AG10803 (cell line): ENCODE measurements at regions not wholly inside any gene's neighbourhood (a gene's known extent, or its start where the extent isn't known, plus 50 kb on each side); places are given as distances from the start of the nearest gene placed in this dataset.

Experiments used
- DNase-seq: peaks from one replicate; pipeline ENCODE4 v3.0.0; 2010; ENCODE audit warnings: low read depth
- H3K4me3 ChIP-seq: 2 replicates; pipeline ENCODE4 v1.5.1; 2011; ENCODE audit warnings: mild to moderate bottlenecking, low read length, control low read depth
- TF ChIP-seq, protein P1 (sequence below): conservative IDR thresholded peaks from 2 replicates; pipeline ENCODE4 v1.5.1; 2011; ENCODE audit warnings: mild to moderate bottlenecking, low read length, control low read depth, inconsistent platforms

DNA sequence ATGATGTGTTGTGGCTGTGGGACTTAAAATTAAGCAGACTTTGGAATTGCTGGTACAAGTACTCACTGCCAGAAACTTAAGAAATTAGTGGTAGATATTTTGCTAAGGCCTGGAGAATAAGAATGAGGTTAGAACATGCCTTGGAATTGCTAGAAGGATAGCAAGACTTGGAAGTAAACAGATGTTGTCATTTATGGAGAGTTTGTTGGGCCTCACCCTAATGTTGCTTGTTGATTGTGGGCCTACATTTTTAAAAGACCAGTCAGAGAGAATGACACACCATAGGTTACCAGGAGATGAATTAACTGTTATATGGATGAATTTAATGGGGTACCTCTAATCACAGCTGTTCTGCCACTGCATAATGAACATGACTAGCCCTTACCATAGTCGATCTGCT, 120.1 kb upstream of the GAS1 start:
- no peak overlapping the region for H3K4me3 ChIP-seq
- peak; percentile 81 for DNase-seq
- TF ChIP-seq, protein P1, sequence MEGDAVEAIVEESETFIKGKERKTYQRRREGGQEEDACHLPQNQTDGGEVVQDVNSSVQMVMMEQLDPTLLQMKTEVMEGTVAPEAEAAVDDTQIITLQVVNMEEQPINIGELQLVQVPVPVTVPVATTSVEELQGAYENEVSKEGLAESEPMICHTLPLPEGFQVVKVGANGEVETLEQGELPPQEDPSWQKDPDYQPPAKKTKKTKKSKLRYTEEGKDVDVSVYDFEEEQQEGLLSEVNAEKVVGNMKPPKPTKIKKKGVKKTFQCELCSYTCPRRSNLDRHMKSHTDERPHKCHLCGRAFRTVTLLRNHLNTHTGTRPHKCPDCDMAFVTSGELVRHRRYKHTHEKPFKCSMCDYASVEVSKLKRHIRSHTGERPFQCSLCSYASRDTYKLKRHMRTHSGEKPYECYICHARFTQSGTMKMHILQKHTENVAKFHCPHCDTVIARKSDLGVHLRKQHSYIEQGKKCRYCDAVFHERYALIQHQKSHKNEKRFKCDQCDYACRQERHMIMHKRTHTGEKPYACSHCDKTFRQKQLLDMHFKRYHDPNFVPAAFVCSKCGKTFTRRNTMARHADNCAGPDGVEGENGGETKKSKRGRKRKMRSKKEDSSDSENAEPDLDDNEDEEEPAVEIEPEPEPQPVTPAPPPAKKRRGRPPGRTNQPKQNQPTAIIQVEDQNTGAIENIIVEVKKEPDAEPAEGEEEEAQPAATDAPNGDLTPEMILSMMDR: no peak

DNA sequence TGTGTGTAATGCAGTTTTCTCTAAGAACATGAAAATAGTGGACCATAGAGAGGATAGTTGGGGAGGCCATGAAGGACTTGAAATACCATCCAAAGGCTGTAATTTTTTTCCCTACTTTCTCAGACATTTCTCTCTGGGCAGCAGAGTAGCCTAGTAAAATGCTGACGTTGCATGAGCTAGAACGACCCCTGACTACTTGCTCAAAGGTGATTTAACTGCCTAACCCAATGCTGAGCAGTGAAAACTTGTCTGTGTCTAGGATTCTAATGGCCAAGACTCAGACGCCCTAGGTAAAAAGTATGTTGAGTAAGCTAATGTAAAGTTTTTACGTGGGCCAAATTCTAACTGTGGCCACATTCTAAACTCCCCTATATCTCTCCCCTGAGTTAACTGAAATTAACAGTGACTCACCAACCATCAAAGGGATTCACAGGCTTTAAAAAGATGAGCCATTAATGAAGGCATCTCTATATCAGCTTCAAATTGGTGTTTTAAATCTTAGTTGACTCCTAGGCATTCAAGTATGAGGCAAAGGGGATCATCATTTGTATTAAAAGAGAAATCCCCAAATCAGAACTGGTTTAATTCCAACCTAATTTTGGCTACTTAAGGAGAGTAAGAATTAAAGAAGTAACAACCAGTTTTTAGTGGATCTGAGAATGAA, 121.0 kb upstream of the GAS1 start:
- H3K4me3 ChIP-seq: no peak overlapping the region
- no peak for DNase-seq
- TF ChIP-seq, protein P1: no peak

DNA sequence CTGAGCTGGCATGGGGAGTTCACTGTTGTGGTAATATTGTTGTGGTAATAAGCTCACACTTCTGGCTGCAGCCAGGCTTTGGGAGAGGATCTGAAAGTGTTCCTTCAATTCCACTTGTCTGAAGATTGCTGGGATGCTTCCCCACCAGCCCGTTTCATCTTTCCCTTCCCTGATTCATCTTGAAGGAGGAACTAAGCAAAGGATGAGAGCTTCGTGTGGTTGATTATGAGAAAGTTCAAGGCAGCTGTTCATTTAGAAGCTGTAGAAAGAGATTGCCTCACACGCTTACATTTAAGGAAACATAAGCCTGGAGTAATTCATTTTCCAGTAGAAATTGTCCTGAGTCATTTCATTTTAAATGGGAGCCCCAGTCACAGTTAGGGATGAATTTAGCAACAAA, 122.4 kb upstream of the GAS1 start:
- H3K4me3 ChIP-seq: no peak overlapping the region
- DNase-seq: peak; percentile 82
- TF ChIP-seq, protein P1: no peak

DNA sequence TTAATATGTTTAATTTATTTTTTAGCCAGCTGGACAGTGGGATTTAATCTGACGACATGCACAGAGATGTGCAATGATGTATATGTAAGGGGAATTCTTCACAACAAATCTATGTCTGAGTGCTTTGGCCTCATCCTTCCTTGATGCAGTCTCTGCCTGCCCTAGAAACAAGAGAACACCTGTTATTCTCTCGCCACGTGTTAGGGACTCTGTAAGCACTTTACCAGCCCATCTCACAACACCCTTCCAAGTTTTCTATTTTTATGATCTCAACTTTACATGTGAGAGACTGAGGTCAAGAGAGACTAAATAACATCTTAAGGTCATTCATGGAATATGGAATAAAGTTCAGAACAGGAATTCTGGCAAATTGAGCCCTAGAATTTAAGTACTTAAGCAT, 123.0 kb upstream of the GAS1 start:
- DNase-seq: no peak
- TF ChIP-seq, protein P1: no peak
- H3K4me3 ChIP-seq: no peak overlapping the region

DNA sequence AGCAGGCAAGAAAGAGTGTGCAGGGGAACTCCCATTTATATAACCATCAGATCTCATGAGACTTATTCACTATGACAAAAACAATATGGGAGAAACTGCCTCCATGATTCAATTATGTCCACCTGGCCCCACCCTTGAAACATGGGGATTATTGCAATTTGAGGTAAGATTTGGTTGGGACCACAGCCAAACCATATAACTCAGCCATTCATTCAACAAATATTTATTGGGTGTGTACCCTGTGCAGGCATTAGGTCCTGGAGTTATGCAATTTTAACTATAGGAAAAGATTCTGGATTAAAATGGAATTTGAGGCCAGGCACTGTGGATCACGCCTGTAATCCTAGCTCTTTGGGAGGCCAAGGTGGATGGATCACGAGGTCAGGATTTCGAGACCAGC, 124.2 kb upstream of the GAS1 start:
- H3K4me3 ChIP-seq: no peak overlapping the region
- TF ChIP-seq, protein P1: no peak
- peak; percentile 6 for DNase-seq

DNA sequence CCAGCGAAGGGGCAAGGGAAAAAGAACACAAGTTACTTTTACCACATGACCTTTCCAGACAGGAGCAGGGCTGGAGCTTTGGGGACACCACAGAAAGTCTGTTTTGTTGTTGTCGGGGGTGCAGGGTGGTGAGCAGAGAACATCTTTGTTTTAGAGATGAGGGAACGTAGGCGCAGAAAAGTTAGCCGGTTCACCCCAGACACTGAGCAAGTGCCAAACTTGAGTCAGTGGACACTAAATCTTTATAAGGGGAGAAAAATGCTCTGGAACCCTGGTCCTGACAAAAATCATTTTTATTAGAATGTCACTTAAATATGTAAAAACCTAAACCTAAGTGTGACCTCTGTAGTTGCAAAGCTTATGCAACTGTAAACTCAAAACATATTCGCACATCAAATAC, 126.4 kb upstream of the GAS1 start:
- DNase-seq: no peak
- H3K4me3 ChIP-seq: no peak overlapping the region
- TF ChIP-seq, protein P1: no peak

DNA sequence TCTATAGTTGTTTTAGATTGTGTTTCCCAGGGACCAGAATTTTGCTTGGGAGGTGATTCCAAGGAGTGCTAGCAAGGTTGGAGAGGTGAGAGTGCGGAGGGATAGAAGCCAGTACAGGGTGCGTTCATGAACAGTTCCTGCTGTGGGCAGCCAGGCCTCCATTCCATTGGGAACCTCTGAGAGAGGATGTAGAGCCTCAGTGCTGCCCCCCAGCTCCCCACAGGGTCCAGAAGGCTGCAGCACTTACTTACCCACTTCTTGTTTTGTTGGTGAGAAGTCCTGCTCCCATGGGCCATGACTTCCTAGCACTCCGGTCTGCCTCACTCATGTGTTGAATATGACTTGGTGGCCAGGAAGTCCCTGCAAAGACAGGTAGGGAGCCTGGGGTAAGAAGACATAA, 128.2 kb upstream of the GAS1 start:
- no peak overlapping the region for H3K4me3 ChIP-seq
- TF ChIP-seq, protein P1: no peak
- DNase-seq: no peak
